22Rv1 (cell line): ENCODE measurements at regions not wholly inside any gene's neighbourhood (a gene's known extent, or its start where the extent isn't known, plus 50 kb on each side); places are given as distances from the start of the nearest gene placed in this dataset.

Source experiments
- ZFX ChIP-seq: fragments of 450-650 bp; IDR thresholded peaks from 2 replicates; pipeline ENCODE4 v1.6.1; 2017; ENCODE audit warnings: antibody characterized with exemption, borderline replicate concordance
- TF ChIP-seq, protein P1 (sequence below): fragments of 450-650 bp; IDR thresholded peaks from 2 replicates; pipeline ENCODE4 v1.5.1; 2017; ENCODE audit warnings: mild to moderate bottlenecking

GRCh38 chr16:85550953-85551924 is 61.9 kb upstream of the GSE1 start:
- TF ChIP-seq, protein P1, sequence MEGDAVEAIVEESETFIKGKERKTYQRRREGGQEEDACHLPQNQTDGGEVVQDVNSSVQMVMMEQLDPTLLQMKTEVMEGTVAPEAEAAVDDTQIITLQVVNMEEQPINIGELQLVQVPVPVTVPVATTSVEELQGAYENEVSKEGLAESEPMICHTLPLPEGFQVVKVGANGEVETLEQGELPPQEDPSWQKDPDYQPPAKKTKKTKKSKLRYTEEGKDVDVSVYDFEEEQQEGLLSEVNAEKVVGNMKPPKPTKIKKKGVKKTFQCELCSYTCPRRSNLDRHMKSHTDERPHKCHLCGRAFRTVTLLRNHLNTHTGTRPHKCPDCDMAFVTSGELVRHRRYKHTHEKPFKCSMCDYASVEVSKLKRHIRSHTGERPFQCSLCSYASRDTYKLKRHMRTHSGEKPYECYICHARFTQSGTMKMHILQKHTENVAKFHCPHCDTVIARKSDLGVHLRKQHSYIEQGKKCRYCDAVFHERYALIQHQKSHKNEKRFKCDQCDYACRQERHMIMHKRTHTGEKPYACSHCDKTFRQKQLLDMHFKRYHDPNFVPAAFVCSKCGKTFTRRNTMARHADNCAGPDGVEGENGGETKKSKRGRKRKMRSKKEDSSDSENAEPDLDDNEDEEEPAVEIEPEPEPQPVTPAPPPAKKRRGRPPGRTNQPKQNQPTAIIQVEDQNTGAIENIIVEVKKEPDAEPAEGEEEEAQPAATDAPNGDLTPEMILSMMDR, result no peak
- TF ChIP-seq ZFX, result no peak
